GM19240 (cell line): ENCODE measurements at regions not wholly inside any gene's neighbourhood (a gene's known extent, or its start where the extent isn't known, plus 50 kb on each side); places are given as distances from the start of the nearest gene placed in this dataset.
"Not testable (repeated sequence)": the region's sequence is repeated elsewhere in the genome, so short reads cannot be mapped to it uniquely, and the experiment has no call there.

ENCODE experiments used
- DNase-seq: peaks from one replicate; pipeline ENCODE4 v3.0.0; 2011; ENCODE audit warnings: low spot score; ENCODE audit not compliant: insufficient read length

- DNase-seq: peak; percentile 16
These were observed 173.6 kb downstream of the RPS24 start for GRCh38 chr10:78207216-78207615.

- no peak for DNase-seq
These were observed 174.1 kb downstream of the RPS24 start for GRCh38 chr10:78207776-78208175.

- DNase-seq: no peak
These were observed 176.3 kb downstream of the RPS24 start for GRCh38 chr10:78209970-78210369.

- DNase-seq: no peak
These were observed 176.9 kb downstream of the RPS24 start for GRCh38 chr10:78210548-78210947.

- no peak for DNase-seq
These were observed 177.3 kb downstream of the RPS24 start for GRCh38 chr10:78210976-78211375.

GRCh38 chr10:78211561-78212051 lies 177.9 kb downstream of the RPS24 start:
- no peak for DNase-seq

GRCh38 chr10:78212060-78212785 lies 178.6 kb downstream of the RPS24 start:
- DNase-seq: no peak

GRCh38 chr10:78212786-78213175 lies 179.1 kb downstream of the RPS24 start:
- no peak for DNase-seq

- DNase-seq: no peak
These were observed 181.3 kb downstream of the RPS24 start for GRCh38 chr10:78214955-78215354.

GRCh38 chr10:78215645-78216044 lies 182.0 kb downstream of the RPS24 start:
- DNase-seq: no peak

- DNase-seq: no peak
These were observed 183.7 kb downstream of the RPS24 start for GRCh38 chr10:78217336-78217735.

- no peak for DNase-seq
These were observed 185.3 kb downstream of the RPS24 start for GRCh38 chr10:78218798-78219490.

GRCh38 chr10:78219568-78219967 lies 185.9 kb downstream of the RPS24 start:
- DNase-seq: not testable (repeated sequence)

- DNase-seq: no peak
These were observed 187.1 kb downstream of the RPS24 start for GRCh38 chr10:78220781-78221180.

- DNase-seq: no peak
These were observed 188.6 kb downstream of the RPS24 start for GRCh38 chr10:78222096-78222790.

- DNase-seq: no peak
These were observed 189.4 kb downstream of the RPS24 start for GRCh38 chr10:78223088-78223487.

- DNase-seq: no peak
These were observed 190.9 kb downstream of the RPS24 start for GRCh38 chr10:78224602-78225001.

GRCh38 chr10:78225594-78225993 lies 191.9 kb downstream of the RPS24 start:
- DNase-seq: no peak

- no peak for DNase-seq
These were observed 195.8 kb downstream of the RPS24 start for GRCh38 chr10:78229489-78229888.

GRCh38 chr10:78229950-78230675 lies 196.4 kb downstream of the RPS24 start:
- DNase-seq: no peak

- no peak for DNase-seq
These were observed 197.7 kb downstream of the RPS24 start for GRCh38 chr10:78231327-78231726.

GRCh38 chr10:78231939-78232338 lies 198.3 kb downstream of the RPS24 start:
- no peak for DNase-seq
